ENCODE measurements at regions not wholly inside any gene's neighbourhood (a gene's known extent, or its start where the extent isn't known, plus 50 kb on each side); places are given as distances from the start of the nearest gene placed in this dataset.

DNA sequence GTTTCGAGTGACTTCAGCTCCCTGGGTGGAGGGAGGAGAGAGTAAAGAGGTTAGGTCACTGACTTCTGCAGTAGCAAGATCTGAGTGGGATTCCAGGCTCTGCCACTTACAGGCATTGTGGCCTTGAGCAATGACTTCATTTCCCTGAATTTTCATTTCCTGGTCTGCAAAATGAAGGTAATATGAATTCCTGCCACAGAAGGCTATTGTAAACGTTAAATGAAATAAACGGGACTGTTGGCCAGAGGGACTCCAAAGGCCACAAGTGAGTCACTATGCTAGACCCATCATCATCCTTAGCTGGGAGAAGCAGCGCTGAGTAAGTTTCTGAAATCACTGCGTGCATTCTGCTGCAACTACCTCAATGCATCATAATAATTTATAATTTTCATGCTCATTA, 807.8 kb downstream of the AACS start:
- DNase-seq (ENCODE audit: low read depth in 2 of 2): no peak

DNA sequence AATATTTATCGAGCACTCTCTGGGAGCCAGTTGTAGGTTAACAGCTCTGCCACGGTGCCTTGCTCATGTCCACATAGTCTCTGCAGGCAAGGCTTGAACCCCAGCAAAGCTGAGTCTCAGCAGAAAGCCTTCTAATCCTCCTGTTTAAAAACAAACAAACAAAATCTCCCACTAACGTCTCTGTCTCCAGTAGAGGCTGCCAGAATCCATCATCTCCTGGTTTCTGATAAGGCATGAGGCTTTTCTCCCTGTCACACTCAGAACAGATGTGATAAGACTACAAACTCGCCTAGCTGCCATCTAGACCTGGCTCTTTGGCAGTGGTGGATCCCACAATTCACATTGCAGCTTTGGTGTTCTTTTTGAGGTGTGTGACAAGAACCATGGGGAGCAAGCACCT, 813.2 kb downstream of the AACS start:
- DNase-seq (ENCODE audit: low read depth in 2 of 2): no peak

DNA sequence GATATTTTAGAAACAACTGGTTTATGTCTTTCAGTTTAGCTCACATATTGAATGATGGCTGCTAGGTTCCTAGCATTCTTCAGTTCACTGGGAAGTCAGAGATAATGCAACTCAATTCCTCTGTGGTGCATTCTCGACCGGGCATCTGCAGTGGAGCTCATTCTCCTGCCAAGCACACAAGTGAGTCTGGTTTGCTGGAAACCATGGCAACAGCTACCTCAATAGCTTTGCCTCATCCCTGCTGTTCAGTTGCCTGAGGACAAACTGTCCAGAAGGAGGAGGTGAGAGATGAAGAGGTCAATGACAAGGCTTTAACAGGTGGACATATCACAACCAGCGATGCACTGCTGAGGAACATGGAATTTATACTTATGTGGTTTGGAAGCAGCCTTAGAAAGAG, 816.9 kb downstream of the AACS start:
- DNase-seq (ENCODE audit: low read depth in 2 of 2): no peak

DNA sequence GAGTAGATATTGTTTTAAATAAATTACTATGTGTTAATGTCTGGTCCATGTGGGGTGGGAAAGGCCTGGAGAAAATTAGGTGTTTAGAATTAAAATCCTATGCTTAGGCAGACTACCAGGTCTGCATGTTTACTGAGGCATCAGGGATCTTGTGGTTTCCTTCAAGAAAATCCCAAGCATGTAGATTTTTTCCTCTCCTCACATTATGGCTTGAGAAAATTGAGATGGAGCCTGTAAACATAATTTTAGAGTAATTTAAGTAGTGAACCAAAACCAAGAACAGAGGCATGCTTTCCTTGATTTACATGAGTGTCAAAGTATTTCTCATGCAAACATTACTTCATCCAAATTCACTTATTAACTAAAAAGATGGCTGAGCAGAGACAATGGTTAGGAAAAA, 823.7 kb downstream of the AACS start:
- no peak for DNase-seq (ENCODE audit: low read depth in 2 of 2)

DNA sequence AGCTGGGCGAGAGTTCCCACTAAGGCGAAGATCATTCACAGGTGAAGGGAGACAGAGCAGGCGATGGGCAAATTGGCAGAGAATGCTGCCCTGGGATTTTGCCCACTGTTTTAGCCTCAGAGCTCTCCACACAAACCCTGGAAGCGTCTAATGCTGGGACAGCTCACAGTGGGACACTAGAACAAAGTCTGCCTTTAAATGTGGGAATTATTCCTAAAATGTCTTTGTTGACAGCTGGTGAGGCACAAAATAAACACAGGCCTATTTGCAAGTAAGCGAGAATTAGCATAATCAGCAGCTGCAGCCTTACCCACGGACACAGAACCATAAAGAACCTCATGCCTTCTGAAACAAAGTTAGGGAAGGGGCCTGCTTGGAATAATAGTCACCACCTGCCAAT, 824.5 kb downstream of the AACS start:
- DNase-seq (ENCODE audit: low read depth in 2 of 2): no peak

DNA sequence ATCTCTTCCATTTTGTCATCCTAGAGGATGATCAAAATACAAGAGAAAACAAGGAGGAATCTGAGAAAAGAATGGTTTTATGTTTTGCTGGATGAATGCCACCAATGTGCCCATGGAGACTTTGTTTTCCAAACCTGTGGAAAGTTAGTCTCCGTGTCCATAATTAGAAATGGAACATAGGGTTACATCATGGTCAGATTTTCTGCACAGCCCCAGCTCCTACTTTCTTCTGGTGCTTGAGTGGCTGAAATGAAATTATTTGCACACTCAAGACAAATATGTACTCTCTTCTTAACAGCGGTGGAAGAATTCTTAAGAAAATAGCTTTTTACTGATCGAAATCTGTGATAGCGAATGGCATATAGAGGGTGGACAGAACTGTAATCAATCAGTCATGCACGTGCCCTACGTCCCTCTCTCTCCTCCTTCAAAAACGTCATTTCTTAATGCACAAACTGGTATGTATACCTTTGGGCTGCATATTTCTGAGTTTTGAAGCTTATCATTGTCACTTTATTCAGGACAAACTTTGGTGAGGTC, 825.2 kb downstream of the AACS start:
- DNase-seq (ENCODE audit: low read depth in 2 of 2): no peak

DNA sequence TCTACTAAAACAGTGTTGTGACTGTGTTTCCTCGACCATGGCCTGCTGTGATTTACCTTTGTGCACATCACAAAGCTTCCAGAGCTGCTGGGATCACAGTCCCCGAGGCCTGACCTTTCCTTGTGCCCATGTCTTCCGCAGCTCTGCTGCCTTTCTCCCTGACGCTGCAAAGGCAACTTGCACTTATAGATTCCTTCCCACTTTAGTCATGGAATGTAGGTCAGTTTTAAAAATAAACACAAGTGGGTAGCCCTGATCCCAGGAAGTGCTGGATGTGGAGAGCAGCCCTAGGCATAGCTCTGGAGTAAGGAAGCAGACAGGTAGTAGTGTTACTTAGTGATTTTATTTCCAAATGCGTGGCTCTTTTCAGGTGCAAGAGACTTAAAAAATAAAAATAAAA, 825.7 kb downstream of the AACS start:
- no peak for DNase-seq (ENCODE audit: low read depth in 2 of 2)

DNA sequence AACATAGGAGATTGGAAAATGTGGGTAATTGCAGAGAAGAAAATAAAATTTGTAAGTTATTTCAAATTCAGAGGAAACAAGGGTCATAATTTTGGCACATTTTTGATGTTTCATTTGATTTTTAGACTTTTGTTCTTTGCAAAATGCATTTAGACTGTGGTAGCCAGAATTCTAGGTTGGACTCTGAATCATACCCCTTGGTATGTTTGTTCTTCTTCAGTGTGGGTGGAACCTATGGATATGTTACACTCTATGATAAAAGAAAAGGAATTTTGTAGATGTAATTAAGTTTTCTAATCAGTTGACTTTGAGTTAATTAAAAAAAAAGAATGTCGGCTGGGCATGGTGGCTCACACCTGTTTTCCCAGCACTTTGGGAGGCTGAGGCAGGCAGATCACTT, 827.0 kb downstream of the AACS start:
- DNase-seq (ENCODE audit: low read depth in 2 of 2): no peak

DNA sequence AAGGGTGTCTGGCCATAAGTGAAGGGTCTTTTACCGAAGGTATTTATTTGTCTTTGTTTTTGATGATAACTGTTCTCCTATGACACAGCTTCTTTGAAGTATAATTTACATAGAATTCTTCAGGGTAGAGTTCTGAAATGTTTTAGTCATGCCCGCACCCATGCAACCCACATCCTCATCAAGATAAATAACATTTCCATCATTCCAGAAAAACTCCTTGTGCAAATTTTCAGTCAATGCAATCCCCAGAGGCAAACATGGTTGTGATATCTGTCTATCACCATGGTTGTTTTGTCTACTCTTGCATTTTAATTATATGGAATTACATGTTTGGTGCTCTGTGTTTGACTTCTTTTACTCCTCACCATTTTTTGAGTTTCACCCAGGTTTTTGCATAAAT, 837.8 kb downstream of the AACS start:
- DNase-seq (ENCODE audit: low read depth in 2 of 2): no peak

DNA sequence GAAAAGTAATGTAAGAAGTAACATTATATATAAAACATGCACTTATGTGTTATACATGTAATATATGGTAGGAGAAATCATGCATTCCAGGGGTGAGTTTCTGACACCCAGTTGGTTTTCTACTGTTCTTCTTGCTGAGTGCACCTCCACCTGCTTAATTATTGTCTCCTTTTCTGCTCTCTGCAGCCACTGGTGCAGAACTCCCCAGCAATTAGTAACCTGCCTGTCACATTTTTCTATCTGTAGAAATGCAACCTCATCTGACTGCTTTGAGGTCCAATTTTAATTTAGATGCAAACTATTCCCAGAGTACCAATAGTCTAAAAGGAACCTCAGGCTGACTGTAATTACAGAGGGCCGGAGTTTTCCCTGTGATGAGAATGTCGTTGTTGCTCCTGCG, 842.1 kb downstream of the AACS start:
- DNase-seq (ENCODE audit: low read depth in 2 of 2): no peak

DNA sequence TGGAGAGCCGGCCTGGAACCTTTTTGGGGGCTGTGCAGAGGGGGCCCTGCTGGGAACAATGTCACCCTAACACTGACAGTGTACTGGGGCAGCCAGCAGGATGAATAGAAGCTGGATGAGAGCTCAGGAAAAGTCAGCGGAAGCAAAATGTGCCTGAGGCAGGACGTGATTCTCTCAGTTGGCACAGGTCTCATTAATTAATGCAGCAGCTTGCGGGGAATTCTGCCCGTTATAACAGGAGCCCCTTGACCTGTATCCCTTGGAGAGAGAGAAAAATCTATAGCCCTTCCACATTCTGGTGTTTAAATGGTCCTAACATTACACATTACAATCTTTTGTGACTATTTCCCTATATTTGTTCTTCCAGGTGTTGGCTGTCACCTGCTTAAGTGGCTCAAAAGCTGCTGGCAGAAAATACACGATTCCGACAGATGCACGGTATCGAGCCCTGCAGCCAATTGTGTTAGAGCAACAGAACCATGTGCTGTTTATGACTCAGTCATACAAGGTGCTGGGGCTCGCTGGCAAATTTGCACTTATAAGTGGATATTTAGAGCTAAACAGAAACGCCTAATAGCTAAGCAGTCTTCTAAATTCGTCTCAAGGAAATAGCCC, 854.7 kb downstream of the AACS start:
- no peak for DNase-seq (ENCODE audit: low read depth in 2 of 2)

DNA sequence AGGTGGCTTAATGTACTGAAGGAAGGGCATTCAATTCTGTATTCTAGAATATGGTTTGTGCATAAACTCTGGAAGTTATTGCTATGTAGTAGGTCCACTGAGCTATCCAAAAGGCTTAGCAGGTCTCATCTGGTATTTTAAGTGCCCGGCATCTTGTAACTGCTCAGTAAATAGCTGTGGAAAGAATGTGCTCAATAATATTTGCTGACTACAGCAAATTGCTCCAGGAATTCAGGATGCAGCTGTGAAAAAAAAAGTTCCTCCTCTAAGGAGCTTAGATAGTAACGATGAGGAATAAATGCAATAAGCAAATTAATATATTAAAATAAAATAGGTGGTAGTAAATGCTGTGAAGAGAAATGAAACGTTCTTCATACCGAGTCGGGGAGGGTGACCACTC, 857.1 kb downstream of the AACS start:
- no peak for DNase-seq (ENCODE audit: low read depth in 2 of 2)

DNA sequence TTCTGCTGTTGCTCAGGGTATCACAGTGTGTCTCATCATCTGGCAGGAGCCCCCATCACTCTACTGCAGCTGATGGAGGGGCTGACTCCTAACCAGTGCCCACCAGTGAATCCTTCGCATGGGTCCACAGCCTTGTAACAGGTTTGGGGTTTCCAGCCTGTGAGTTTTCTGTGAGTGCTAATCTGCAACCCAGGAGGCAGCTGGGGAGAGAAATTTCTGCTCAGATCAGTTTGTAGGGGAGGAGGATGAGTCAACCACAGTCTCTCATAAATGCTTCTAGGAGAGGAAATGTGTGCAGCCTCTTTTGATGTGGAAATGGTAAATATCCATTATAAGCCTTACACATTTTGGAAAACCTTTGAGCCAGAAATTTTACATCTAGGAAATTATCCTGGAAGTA, 871.3 kb downstream of the AACS start:
- no peak for DNase-seq (ENCODE audit: low read depth in 2 of 2)

DNA sequence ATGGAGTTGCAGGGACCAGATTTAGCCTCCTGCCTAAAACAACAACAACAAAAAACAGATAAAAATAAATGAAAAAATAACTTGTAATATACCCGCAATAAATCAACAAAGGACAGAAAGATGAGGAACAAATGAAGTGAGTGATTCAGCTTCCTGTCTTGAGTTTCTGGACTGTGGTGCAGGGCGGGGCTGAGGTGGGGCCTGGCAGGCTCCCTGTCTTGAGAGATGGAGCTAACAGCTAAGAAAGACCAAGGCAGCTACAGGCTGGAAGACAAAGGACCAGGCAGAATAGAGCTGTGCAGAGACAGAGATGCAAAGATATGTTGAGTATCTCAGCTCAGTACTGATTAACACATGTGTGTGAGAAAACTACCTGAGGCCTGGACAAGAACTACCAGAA, 879.2 kb downstream of the AACS start:
- DNase-seq (ENCODE audit: low read depth in 2 of 2): no peak

DNA sequence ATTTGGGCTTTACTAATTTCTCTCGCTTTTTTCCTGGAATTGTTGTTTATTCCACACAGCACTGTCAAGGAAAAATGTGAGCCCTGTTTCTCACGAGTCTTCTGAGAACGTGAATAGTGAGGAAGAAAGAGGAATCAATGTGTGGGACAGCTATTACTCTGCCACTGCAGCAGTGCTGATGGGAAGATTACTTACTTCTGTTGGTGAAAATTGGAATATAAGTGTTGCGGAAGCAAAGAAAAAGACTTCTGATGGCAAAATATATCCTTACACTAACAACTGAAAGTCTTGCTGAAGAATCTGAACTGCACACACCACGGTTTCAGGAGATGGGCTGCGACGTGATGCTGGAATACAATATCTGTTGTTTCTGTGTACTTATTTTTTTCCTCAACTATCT, 884.2 kb downstream of the AACS start:
- DNase-seq (ENCODE audit: low read depth in 2 of 2): no peak

DNA sequence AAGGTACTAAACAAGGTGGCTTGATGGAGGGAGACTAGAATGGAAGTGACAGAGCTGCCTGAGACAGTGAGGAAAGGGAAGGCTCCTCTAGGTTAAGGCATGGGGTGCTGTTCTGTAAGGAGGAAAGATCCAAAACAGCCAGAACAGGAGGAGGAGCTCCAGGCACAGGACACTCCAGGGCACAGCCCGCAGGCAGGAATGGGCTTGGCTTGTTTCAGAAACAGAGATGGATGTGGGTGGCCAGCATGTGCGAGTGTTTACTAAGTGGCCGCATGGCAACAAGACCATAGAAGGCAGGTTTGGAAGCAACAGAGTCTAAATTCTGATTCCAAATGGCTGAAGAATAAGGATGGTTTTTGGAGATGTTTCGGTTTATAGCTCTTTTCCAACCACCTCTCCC, 889.1 kb downstream of the AACS start:
- no peak for DNase-seq (ENCODE audit: low read depth in 2 of 2)

DNA sequence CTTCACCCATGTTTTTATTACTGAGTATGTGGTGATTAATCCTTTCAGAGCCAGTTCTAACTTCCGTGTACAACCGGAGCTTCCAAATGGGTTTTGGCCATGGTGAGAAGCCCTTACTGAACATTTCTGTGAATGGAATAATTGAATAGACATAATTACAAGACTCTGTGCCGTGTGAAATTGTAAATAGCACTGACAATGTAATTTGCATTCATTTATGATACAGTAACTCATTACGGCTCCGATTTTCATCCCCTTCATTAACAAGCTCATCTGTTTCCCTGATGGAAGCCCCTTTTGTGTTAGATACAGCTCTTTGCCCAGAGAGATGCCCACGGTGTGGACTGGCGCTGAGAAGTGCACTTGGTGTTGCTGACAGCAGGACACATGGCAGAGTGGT, 891.0 kb downstream of the AACS start:
- DNase-seq (ENCODE audit: low read depth in 2 of 2): no peak

DNA sequence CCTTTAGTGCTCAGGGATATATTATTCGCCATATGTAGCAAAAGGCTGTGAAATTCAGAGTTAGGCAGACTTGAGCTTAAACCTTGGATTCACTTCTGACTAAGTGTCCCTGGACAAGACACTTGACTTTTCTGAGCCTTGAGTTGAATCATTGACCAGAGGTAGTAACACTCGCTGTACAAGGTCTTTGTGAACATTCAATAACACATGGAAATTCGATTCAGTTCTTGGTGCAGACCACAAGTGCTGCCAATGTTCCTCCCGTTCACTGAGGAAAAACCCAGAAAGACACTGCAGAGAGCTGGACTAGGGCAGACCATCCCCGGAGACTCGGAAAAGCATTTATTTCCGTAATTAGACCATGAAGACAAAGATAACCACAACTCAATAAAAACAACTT, 901.4 kb downstream of the AACS start:
- no peak for DNase-seq (ENCODE audit: low read depth in 2 of 2)

DNA sequence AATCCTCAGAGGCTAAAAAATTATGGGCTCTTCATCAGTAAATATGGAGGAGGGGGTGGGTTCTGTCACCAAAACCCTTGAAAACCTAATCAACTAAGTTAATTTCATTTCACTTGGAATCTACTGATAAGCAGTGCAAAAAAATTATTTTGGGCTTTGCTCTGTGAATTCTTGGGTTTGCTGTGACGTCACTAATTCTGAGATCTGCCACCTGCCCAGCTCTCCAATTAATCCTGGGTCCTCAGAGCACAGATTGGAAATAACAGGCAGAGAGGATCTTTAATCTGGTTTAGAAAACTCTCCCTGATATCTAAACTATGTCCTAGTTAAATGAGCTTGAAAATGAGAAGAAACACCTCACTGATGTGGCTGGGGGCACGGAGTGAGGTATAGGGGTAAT, 903.2 kb downstream of the AACS start:
- DNase-seq (ENCODE audit: low read depth in 2 of 2): no peak

DNA sequence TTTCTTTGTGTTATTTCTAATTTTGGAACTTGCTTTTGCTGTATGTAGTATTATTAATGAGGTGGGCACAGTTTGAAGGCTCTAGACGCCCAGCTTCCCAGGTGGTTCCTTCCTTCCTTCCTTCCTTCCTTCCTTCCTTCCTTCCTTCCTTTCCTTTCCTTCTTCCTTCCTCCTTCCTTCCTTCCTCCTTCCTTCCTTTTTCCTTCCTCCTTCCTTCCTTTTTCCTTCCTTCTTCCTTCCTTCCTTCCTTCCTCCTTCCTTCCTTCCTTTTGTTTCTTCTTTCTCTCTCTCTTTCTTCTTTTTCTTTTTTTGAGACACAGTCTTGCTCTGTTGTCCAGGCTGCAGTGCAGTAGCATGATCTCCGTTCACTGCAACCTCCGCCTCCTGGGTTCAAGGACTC, 906.7 kb downstream of the AACS start:
- no peak for DNase-seq (ENCODE audit: low read depth in 2 of 2)

DNA sequence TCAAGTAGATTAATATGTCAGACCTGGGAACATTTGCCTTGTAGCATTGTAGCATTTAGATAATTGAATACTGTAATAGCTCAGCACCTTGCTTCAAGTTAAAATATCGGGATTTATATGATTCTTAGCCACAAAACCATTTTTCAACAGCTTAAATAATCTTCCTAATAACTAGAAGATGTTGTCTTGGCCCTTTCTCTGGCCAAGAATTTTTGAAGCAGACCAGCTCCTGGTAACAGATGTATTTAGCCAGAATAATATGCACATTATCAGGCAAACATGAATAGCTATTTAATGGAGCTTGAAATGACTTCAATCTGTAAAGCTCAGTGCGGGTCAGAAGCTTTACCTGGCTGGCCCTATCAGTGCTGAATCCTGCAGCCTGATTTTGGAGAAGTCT, 913.1 kb downstream of the AACS start:
- no peak for DNase-seq (ENCODE audit: low read depth in 2 of 2)

DNA sequence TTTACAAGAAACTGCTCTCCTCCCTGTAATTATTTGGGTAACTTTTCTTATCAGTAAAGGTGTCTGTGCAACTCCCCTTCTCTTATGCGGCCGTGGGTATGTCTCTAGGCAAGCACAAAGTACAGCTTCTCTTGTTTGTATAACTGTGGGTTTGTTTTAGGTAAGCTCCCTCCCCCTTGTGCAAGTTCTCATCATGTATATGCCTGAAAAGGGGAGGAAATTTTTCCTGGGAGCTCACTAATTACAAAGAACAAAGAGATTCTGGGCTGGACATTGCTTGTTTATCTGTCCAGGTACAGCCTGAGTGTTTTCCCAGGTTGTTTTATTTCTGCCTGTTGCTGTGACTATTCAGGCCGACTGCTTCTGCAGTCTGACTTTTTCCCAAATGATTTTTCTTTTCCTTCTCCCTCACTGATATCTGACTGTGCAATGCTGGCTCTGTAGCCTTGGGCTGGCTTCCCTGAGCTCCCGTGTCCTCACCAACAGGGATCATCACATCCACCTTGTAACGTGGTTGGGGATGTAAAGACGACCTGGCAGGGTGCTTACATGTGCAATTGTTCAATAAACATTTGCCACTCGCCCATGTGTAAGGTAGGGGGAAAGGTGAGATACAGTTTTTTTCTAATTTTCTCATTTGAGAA, 916.5 kb downstream of the AACS start:
- no peak for DNase-seq (ENCODE audit: low read depth in 2 of 2)

DNA sequence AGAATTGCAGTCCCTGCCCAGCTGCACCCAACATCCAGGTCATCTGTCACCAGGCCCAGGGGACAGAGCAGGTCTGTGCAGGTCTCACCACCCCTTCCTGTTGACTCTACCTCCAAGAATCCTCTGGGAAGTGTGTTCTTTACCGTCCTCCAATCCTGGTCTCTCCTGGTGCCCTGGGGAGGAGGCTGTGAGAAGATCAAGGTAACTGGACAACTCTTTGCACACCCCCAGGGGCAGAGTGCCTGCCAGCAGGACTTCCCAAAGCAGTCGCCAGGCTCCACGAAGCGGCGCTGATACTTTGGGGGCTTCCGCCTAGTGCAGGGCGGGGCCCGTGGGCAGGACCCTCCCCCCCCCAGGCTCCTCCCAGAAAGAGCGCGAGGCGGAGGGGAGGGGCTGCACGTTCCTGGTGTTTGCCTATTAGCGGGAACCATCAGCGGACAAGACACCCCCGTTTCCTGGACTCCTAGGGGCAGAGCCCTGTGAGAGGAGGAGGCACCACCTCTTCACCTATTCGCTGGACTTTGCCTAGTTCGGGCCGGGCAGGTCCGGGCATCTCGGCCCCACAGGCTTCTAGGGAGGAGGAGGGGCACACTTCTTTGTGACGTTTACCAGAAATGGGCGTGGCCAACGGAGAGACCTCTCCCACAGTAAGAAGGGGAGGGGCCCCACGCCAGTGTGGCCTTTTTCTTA, 918.0 kb downstream of the AACS start:
- DNase-seq (ENCODE audit: low read depth in 2 of 2): no peak
